Stimulated activated CD4-positive, alpha-beta T cell treated with anti-CD3 and anti-CD28 coated beads, Interleukin-2, amount 100 ng/mL, for 48 hours (primary cell): ENCODE measurements at regions not wholly inside any gene's neighbourhood (a gene's known extent, or its start where the extent isn't known, plus 50 kb on each side); places are given as distances from the start of the nearest gene placed in this dataset.

Experiments
- DNase-seq, 2 donors: peaks; one replicate each; pipeline ENCODE4 v3.0.0-alpha.2; 2020

DNA sequence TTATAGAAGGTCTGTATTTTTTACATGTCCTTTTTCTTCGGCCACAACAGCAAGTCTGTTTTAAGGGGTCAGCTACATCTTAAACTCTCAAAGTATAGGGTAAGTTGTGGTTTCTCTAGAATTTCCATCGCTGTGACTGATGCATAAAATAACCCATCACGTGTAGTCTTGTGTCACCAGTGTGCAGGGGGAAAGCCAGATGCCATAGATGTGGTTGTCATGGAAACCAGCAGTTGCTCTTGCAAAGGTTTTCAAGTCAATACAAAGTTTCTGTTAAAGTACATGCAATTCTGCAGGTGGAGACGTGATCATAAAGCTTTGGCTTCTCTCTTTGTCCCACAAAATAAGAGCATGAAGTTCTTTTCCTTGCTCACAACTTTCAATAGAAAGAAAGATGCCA lies 210.3 kb upstream of the ONECUT1 start:
- no peak for DNase-seq

GRCh38 chr15:52997123-52997522 lies 207.0 kb upstream of the ONECUT1 start:
- DNase-seq: no peak

DNA sequence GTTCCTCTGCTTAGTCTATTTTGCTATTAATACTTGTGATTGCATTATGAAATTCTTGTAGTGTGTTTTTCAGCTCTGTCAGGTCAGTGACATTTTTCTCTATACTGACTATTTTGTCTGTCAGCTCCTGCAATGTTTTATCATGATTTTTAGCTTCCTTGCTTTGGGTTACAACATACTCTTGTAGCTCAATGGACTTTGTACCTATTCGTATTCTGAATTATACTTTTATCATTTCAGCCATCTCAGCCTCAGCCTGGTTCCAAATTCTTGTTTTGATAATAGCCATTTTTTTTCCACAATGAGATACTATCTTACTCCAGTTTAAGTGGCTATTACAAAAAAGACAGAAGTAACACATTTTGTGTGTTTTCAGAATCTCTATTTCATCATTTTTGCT lies 204.2 kb upstream of the ONECUT1 start:
- no peak for DNase-seq

DNA sequence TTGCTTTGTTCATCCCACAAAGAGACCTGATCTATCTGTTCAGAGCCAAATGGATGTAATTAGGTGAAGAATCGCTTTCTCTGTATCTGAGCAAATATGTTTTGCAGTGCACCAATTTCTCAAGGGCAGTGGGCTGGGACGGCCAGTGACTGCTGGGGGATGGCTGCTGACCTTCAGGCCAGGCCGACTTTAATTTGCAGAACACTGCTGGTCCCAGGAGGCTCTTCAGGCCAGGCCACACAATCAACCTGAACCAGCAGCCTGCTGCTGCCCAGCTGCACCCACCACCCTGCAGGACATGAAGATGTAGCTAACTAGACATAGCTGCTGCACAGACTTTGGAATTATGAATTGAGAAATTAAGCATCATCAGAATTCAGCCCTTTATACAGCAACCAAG lies 194.4 kb upstream of the ONECUT1 start:
- DNase-seq: no peak

- no peak for DNase-seq
These were observed 190.3 kb upstream of the ONECUT1 start for GRCh38 chr15:52980446-52980845.

GRCh38 chr15:52976516-52977075 lies 186.5 kb upstream of the ONECUT1 start:
- DNase-seq: no peak

GRCh38 chr15:52975941-52976449 lies 185.9 kb upstream of the ONECUT1 start:
- no peak for DNase-seq

DNA sequence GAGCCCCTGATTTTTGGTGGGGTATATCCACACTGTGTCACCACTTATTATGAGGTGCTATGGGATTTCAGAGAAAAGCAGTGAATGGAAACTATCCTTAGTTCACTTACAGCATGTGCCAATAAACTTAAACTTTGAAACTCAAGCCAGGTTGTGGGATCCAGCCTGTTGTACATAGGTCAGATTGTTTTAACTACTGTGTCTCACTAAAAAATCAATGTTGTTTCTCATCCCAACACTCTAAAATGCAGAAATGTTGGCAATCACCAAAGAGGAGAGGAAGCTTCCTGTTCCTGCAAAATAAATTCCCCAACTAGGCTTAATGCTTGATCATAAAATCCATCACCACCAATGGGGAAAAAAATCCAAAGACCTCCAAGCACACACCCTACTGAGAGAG lies 173.7 kb upstream of the ONECUT1 start:
- DNase-seq: no peak

DNA sequence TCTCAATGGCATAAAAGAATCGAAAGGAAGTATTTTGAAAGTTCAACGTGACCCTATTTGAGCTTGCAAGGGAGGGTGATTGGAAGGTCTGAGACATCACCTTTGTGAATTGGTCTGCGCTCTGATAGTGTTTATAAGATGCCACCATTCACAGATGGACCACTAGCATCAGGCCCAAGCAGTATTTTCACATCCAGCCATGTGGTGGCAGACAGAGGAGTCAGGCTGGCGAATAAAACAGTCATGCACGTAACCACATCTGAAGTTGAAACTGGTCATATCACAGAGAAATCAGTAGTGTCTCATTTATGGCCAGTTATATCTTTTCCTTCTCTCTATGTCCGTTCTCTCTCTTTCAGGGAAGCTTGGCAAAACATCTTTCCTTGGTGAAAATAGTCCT lies 170.1 kb upstream of the ONECUT1 start:
- DNase-seq: no peak

DNA sequence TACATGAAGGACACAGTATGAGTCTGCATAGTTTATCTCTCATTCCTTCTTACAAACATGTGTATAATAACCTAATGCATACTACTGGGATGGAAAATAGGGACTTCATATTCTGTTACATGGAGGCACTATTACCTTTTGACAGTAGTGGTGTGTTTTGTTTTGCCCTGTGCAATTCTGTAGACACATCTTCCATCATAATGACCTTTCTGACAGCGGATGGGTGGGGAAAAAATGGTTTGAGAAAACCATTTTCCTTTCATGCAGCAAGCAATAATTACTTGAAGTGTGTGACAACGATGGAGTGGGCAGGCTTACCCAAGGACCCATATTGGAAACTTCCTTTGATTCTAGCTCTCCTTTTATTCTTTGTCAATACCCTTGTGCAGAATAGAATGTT lies 153.6 kb upstream of the ONECUT1 start:
- DNase-seq: no peak

- no peak for DNase-seq
These were observed 146.4 kb upstream of the ONECUT1 start for GRCh38 chr15:52936489-52936888.

GRCh38 chr15:52925130-52925529 lies 135.0 kb upstream of the ONECUT1 start:
- no peak for DNase-seq

DNA sequence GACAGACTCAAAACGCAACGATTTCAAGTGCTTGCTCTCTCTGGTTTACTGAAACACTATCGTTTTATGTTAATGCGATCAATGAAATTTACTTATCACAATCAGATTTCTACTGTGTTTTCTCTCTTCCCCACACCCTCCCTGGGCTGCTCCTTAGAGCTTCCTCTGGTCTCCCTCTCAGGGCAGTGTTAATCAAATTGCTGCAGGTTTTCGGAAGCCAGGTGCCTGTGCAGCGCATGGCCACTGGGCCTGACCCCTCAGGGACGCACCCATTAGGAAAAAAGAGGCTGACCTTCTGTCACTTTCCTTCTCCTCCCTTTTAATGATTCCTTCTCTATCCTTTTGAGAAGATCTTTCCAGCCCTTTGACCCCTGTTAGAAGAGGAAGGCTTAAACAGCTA lies 134.5 kb upstream of the ONECUT1 start:
- DNase-seq: no peak

DNA sequence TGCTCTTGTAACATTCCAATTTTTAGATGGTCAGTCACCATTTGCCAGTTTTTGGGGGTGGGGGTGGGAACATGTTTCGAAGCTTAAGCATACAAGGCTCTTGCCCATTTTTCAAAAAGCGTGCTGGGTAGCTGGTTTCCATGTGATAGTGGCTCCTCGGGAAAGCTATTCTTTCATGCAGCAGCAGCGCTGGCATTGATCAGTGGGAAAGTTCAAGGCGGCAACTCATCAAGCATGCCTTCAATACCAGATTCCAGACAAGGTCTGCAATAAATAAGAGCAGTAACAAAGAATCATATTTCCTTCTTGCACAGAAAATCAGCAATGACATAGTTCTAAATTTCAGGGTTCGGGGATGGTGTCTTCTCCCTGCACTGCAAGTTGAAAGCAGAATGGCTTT lies 133.5 kb upstream of the ONECUT1 start:
- DNase-seq: no peak

DNA sequence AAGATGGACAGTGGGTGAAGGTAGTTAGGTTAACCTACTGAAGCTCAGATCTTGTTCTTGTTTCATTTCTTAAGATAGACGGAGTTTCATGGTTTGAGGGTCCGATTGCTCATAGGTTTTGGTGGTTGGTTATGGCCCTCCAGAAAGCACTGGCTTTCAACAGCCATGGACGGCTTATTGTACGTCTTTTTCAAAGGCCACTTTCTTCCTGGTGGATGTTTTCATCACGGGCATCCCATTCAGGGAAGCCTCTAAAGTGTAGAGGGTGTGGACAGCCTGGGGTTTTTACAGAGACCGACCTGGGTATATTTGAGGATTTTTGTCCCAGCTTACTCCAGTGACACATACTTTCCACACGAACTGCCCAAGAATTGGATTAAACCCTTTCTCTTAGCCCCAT lies 132.7 kb upstream of the ONECUT1 start:
- no peak for DNase-seq

- DNase-seq: no peak
These were observed 122.0 kb upstream of the ONECUT1 start for GRCh38 chr15:52912172-52912571.

- DNase-seq: no peak
These were observed 103.2 kb upstream of the ONECUT1 start for GRCh38 chr15:52893338-52893737.

- DNase-seq: no peak
These were observed 89.8 kb upstream of the ONECUT1 start for GRCh38 chr15:52879904-52880303.

GRCh38 chr15:52879145-52879544 lies 89.0 kb upstream of the ONECUT1 start:
- DNase-seq: no peak

DNA sequence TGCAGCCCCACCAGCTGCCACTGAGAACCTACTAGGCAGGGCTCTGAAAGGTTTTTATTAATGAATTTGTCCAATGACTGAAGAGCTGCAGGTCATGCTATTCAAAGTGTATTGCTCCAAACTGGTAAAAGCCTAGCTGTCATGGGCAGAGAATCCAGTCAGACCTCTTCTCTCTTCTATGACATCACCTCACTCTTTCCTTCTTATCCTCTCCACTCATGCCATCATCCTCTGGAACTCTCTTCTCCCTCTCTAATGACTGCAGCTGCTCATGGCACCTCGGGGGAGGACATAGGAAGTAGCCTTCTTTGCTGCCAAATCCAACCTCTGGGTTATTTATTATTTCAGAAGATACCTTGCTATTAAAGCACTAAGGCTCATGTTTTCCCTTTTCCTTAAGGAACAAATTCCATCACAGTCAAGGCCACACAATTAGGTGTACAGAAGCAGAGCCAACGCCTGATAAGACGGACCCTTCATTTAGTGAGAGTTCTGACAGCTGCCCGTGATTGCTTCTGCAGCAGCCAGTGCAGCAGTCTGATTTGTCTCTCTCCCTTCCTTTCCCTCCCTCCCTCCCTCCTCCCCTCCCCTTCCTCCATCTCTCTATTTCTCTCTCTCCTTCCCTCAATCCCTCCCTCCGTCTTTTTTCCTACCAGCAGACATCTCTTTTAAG lies 87.0 kb upstream of the ONECUT1 start:
- no peak for DNase-seq

GRCh38 chr15:52872036-52872818 lies 82.1 kb upstream of the ONECUT1 start:
- no peak for DNase-seq

- no peak for DNase-seq
These were observed 79.9 kb upstream of the ONECUT1 start for GRCh38 chr15:52870015-52870414.

GRCh38 chr15:52866698-52867097 lies 76.6 kb upstream of the ONECUT1 start:
- DNase-seq: no peak

GRCh38 chr15:52862677-52863076 lies 72.5 kb upstream of the ONECUT1 start:
- no peak for DNase-seq
